SJCRH30 (cell line): ENCODE measurements at regions not wholly inside any gene's neighbourhood (a gene's known extent, or its start where the extent isn't known, plus 50 kb on each side); places are given as distances from the start of the nearest gene placed in this dataset.

ENCODE experiments used
- DNase-seq, 2 experiments: peaks; one replicate each; pipeline ENCODE4 v3.0.0-alpha.2; 2015 to 2020
- H3K27ac ChIP-seq: fragments of 250-450 bp; sonication (Bioruptor Pico); 2 replicates; pipeline ENCODE4 v1.5.1; 2020; ENCODE audit warnings: mild to moderate bottlenecking, moderate library complexity
- H3K27me3 ChIP-seq: fragments of 250-450 bp; sonication (Bioruptor Pico); 2 replicates; pipeline ENCODE4 v1.5.1; 2020; ENCODE audit warnings: mild to moderate bottlenecking, moderate library complexity
- H3K36me3 ChIP-seq: fragments of 250-450 bp; sonication (Bioruptor Pico); 2 replicates; pipeline ENCODE4 v1.5.1; 2020; ENCODE audit warnings: mild to moderate bottlenecking, moderate library complexity
- H3K4me1 ChIP-seq: fragments of 250-450 bp; sonication (Bioruptor Pico); 2 replicates; pipeline ENCODE4 v1.5.1; 2020; ENCODE audit warnings: mild to moderate bottlenecking, moderate library complexity
- H3K4me3 ChIP-seq: fragments of 250-450 bp; sonication (Bioruptor Pico); 2 replicates; pipeline ENCODE4 v1.5.1; 2020; ENCODE audit warnings: mild to moderate bottlenecking, moderate library complexity
- H3K9me3 ChIP-seq: fragments of 250-450 bp; sonication (Bioruptor Pico); replicated peaks from 2 replicates; pipeline ENCODE4 v1.5.1; 2020; ENCODE audit warnings: mild to moderate bottlenecking, moderate library complexity

GRCh38 chr12:47303995-47304560, 224.3 kb upstream of the AMIGO2 start:
- DNase-seq, result no peak
- H3K4me3 ChIP-seq, result no peak overlapping the region
- H3K4me1 ChIP-seq, result no peaks in the 10 kb centered on the region
- H3K27me3 ChIP-seq, result no peaks in the 10 kb centered on the region
- H3K27ac ChIP-seq, result no peak overlapping the region
- H3K36me3 ChIP-seq, result no peaks in the 10 kb centered on the region
- no peaks in the 10 kb centered on the region for H3K9me3 ChIP-seq

GRCh38 chr12:47303207-47303606, 223.4 kb upstream of the AMIGO2 start:
- no peak overlapping the region for H3K4me3 ChIP-seq
- H3K27me3 ChIP-seq, result no peaks in the 10 kb centered on the region
- no peaks in the 10 kb centered on the region for H3K36me3 ChIP-seq
- DNase-seq, result no peak
- no peaks in the 10 kb centered on the region for H3K9me3 ChIP-seq
- no peaks in the 10 kb centered on the region for H3K4me1 ChIP-seq
- no peak overlapping the region for H3K27ac ChIP-seq

GRCh38 chr12:47302111-47302671, 222.4 kb upstream of the AMIGO2 start:
- DNase-seq, result no peak
- no peak overlapping the region for H3K27ac ChIP-seq
- no peaks in the 10 kb centered on the region for H3K27me3 ChIP-seq
- H3K4me3 ChIP-seq, result no peak overlapping the region
- H3K36me3 ChIP-seq, result no peaks in the 10 kb centered on the region
- no peaks in the 10 kb centered on the region for H3K4me1 ChIP-seq
- no peaks in the 10 kb centered on the region for H3K9me3 ChIP-seq

GRCh38 chr12:47299586-47299985, 219.8 kb upstream of the AMIGO2 start:
- Histone ChIP-seq H3K27me3 (no peaks in the 10 kb centered on the region), H3K27ac (no peak overlapping the region), H3K36me3 (no peaks in the 10 kb centered on the region), H3K4me3 (no peak overlapping the region), H3K9me3 (no peaks in the 10 kb centered on the region), H3K4me1 (no peaks in the 10 kb centered on the region)
- no peak for DNase-seq

- no peaks in the 10 kb centered on the region for H3K27me3 ChIP-seq
- H3K4me1 ChIP-seq, result no peaks in the 10 kb centered on the region
- no peaks in the 10 kb centered on the region for H3K36me3 ChIP-seq
- no peak overlapping the region for H3K4me3 ChIP-seq
- no peak overlapping the region for H3K27ac ChIP-seq
- no peaks in the 10 kb centered on the region for H3K9me3 ChIP-seq
- DNase-seq, result no peak
Measured at GRCh38 chr12:47297993-47298392, 218.2 kb upstream of the AMIGO2 start.

- H3K4me1 ChIP-seq, result no peaks in the 10 kb centered on the region
- H3K27me3 ChIP-seq, result peaks cover 1% of the 10 kb centered on the region; the same call in 1 of the 2 replicates
- H3K36me3 ChIP-seq, result no peaks in the 10 kb centered on the region
- H3K27ac ChIP-seq, result no peak overlapping the region
- no peak overlapping the region for H3K4me3 ChIP-seq
- no peak for DNase-seq
- H3K9me3 ChIP-seq, result no peaks in the 10 kb centered on the region
Measured at GRCh38 chr12:47296828-47297227, 217.1 kb upstream of the AMIGO2 start.

- no peaks in the 10 kb centered on the region for H3K36me3 ChIP-seq
- peaks cover 8% of the 10 kb centered on the region; the same call in 1 of the 2 replicates for H3K27me3 ChIP-seq
- H3K4me3 ChIP-seq, result no peak overlapping the region
- no peaks in the 10 kb centered on the region for H3K9me3 ChIP-seq
- DNase-seq, result no peak
- no peak overlapping the region for H3K27ac ChIP-seq
- no peaks in the 10 kb centered on the region for H3K4me1 ChIP-seq
Measured at GRCh38 chr12:47293406-47293805, 213.6 kb upstream of the AMIGO2 start.

- H3K4me1 ChIP-seq, result no peaks in the 10 kb centered on the region
- H3K9me3 ChIP-seq, result no peaks in the 10 kb centered on the region
- H3K4me3 ChIP-seq, result no peak overlapping the region
- peaks cover 5% of the 10 kb centered on the region; the same call in 1 of the 2 replicates for H3K27me3 ChIP-seq
- no peaks in the 10 kb centered on the region for H3K36me3 ChIP-seq
- H3K27ac ChIP-seq, result no peak overlapping the region
- peak in 1 of 2 experiments; percentile 33 for DNase-seq
Measured at GRCh38 chr12:47286676-47287075, 206.9 kb upstream of the AMIGO2 start.
